ENCODE measurements at regions not wholly inside any gene's neighbourhood (a gene's known extent, or its start where the extent isn't known, plus 50 kb on each side); places are given as distances from the start of the nearest gene placed in this dataset.

DNA sequence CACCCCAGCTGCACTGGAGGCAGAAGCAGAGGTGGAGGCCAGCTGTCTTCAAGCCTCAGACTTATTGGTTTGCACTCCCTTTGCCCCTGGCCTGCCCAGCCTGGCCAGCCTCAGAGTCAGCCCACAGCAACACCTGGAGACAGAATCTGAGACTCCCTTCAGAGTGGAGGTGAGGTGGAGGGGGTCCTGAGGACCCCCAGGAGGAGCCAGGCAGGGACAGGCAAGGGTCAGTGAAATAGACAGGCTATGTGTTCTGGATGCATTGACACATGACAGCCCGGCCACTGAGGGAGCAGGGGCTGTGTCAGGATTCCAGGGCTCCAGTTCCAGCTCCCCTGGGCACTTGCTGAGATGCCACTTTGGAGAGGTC is 309.7 kb downstream of the MYCN start:
- TF ChIP-seq, protein P1, sequence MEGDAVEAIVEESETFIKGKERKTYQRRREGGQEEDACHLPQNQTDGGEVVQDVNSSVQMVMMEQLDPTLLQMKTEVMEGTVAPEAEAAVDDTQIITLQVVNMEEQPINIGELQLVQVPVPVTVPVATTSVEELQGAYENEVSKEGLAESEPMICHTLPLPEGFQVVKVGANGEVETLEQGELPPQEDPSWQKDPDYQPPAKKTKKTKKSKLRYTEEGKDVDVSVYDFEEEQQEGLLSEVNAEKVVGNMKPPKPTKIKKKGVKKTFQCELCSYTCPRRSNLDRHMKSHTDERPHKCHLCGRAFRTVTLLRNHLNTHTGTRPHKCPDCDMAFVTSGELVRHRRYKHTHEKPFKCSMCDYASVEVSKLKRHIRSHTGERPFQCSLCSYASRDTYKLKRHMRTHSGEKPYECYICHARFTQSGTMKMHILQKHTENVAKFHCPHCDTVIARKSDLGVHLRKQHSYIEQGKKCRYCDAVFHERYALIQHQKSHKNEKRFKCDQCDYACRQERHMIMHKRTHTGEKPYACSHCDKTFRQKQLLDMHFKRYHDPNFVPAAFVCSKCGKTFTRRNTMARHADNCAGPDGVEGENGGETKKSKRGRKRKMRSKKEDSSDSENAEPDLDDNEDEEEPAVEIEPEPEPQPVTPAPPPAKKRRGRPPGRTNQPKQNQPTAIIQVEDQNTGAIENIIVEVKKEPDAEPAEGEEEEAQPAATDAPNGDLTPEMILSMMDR (IDR thresholded peaks at IDR 0.05 in 8 of 11, conservative IDR thresholded peaks at IDR 0.05 in 3 of 11): no peak
- no peak for TF ChIP-seq POLR2AphosphoS5 (IDR thresholded peaks at IDR 0.05)
- TF ChIP-seq POLR2A (IDR thresholded peaks at IDR 0.05): no peak
